ENCODE measurements at regions not wholly inside any gene's neighbourhood (a gene's known extent, or its start where the extent isn't known, plus 50 kb on each side); places are given as distances from the start of the nearest gene placed in this dataset.

GRCh38 chr1:198880818-198881597 is 242.2 kb downstream of the PTPRC start:
- peaks cover 3% of the 10 kb centered on the region for H3K4me1 ChIP-seq (ENCODE audit: control insufficient read depth, insufficient read depth, low read depth, low read length)
- no peak overlapping the region for H4K8ac ChIP-seq (ENCODE audit: low read length)
- H2BK15ac ChIP-seq (ENCODE audit: low read depth, poor library complexity, severe bottlenecking) = no peak overlapping the region
- H3K4me2 ChIP-seq (ENCODE audit: low read length, poor library complexity, severe bottlenecking) = no peak overlapping the region
- no peak overlapping the region for H3K23ac ChIP-seq (ENCODE audit: low read length in 2 of 2)
- H4K91ac ChIP-seq (ENCODE audit: low read length) = no peak overlapping the region
- H3K27me3 ChIP-seq (ENCODE audit: control insufficient read depth in 1 of 2, insufficient read depth in 1 of 2, low read length in 2 of 2) = no peaks in the 10 kb centered on the region
- no peak overlapping the region for H3K4ac ChIP-seq (ENCODE audit: low read depth in 1 of 2, low read length in 2 of 2)
- no peak overlapping the region for H2AFZ ChIP-seq (ENCODE audit: low read depth, low read length)
- H3K18ac ChIP-seq (ENCODE audit: low read depth in 1 of 2, low read length in 2 of 2) = peak overlapping the region in 1 of 2 experiments; percentile 70
- WGBS = no CpG with 5 or more reads among the region's 4 CpGs
- H2BK120ac ChIP-seq (ENCODE audit: low read depth, low read length) = peak overlapping the region; percentile 2
- peak; percentile 97 for DNase-seq
- no peak overlapping the region for H2AK5ac ChIP-seq (ENCODE audit: low read length, severe bottlenecking)
- peak overlapping the region; percentile 46 for H3K9ac ChIP-seq (ENCODE audit: low read length)
- H3K4me3 ChIP-seq (ENCODE audit: insufficient read depth in 1 of 2, low read depth in 1 of 2, low read length in 2 of 2) = no peak overlapping the region
- H3K9me3 ChIP-seq (ENCODE audit: control insufficient read depth, low read length) = no peaks in the 10 kb centered on the region
- peaks cover 6% of the 10 kb centered on the region for H3K79me1 ChIP-seq (replicated peaks; ENCODE audit: low read length, poor library complexity, severe bottlenecking)
- no peak overlapping the region for H2BK5ac ChIP-seq (ENCODE audit: low read depth, low read length, poor library complexity, severe bottlenecking)
- peaks cover 0 to 12% of the 10 kb centered on the region in 2 experiments for H3K36me3 ChIP-seq (ENCODE audit: control insufficient read depth in 1 of 2, insufficient read depth in 2 of 2, low read depth in 1 of 2, low read length in 2 of 2)
- no peak overlapping the region for H3K14ac ChIP-seq (ENCODE audit: low read length in 2 of 2)
- H3K27ac ChIP-seq (ENCODE audit: low read length, poor library complexity, severe bottlenecking) = peak overlapping the region; percentile 73
- H2BK12ac ChIP-seq (ENCODE audit: low read length in 2 of 2) = no peak overlapping the region

GRCh38 chr1:198883184-198883583 is 244.3 kb downstream of the PTPRC start:
- Histone ChIP-seq H3K18ac (ENCODE audit: low read depth in 1 of 2, low read length in 2 of 2) (no peak overlapping the region), H4K91ac (ENCODE audit: low read length) (no peak overlapping the region), H2AFZ (ENCODE audit: low read depth, low read length) (no peak overlapping the region), H2BK5ac (ENCODE audit: low read depth, low read length, poor library complexity, severe bottlenecking) (no peak overlapping the region), H3K4me3 (ENCODE audit: insufficient read depth in 1 of 2, low read depth in 1 of 2, low read length in 2 of 2) (no peak overlapping the region), H3K4me1 (ENCODE audit: control insufficient read depth, insufficient read depth, low read depth, low read length) (peaks cover 3% of the 10 kb centered on the region), H4K8ac (ENCODE audit: low read length) (no peak overlapping the region), H3K9ac (ENCODE audit: low read length) (no peak overlapping the region), H3K14ac (ENCODE audit: low read length in 2 of 2) (no peak overlapping the region), H3K23ac (ENCODE audit: low read length in 2 of 2) (no peak overlapping the region), H3K79me1 (replicated peaks; ENCODE audit: low read length, poor library complexity, severe bottlenecking) (peaks cover 1% of the 10 kb centered on the region), H3K36me3 (ENCODE audit: control insufficient read depth in 1 of 2, insufficient read depth in 2 of 2, low read depth in 1 of 2, low read length in 2 of 2) (peaks cover 0 to 4% of the 10 kb centered on the region in 2 experiments), H3K27me3 (ENCODE audit: control insufficient read depth in 1 of 2, insufficient read depth in 1 of 2, low read length in 2 of 2) (no peaks in the 10 kb centered on the region), H3K4ac (ENCODE audit: low read depth in 1 of 2, low read length in 2 of 2) (no peak overlapping the region), H2BK15ac (ENCODE audit: low read depth, poor library complexity, severe bottlenecking) (no peak overlapping the region), H3K4me2 (ENCODE audit: low read length, poor library complexity, severe bottlenecking) (no peak overlapping the region), H3K27ac (ENCODE audit: low read length, poor library complexity, severe bottlenecking) (no peak overlapping the region), H2BK120ac (ENCODE audit: low read depth, low read length) (no peak overlapping the region), H2BK12ac (ENCODE audit: low read length in 2 of 2) (no peak overlapping the region), H2AK5ac (ENCODE audit: low read length, severe bottlenecking) (no peak overlapping the region), H3K9me3 (ENCODE audit: control insufficient read depth, low read length) (no peaks in the 10 kb centered on the region)
- DNase-seq = no peak

- Histone ChIP-seq H4K91ac (ENCODE audit: low read length) (no peak overlapping the region), H2AFZ (ENCODE audit: low read depth, low read length) (no peak overlapping the region), H3K23ac (ENCODE audit: low read length in 2 of 2) (no peak overlapping the region), H3K4ac (ENCODE audit: low read depth in 1 of 2, low read length in 2 of 2) (no peak overlapping the region), H2BK5ac (ENCODE audit: low read depth, low read length, poor library complexity, severe bottlenecking) (no peak overlapping the region), H3K27ac (ENCODE audit: low read length, poor library complexity, severe bottlenecking) (no peak overlapping the region), H3K4me1 (ENCODE audit: control insufficient read depth, insufficient read depth, low read depth, low read length) (peaks cover 1% of the 10 kb centered on the region), H3K27me3 (ENCODE audit: control insufficient read depth in 1 of 2, insufficient read depth in 1 of 2, low read length in 2 of 2) (no peaks in the 10 kb centered on the region), H3K4me2 (ENCODE audit: low read length, poor library complexity, severe bottlenecking) (no peak overlapping the region), H2BK120ac (ENCODE audit: low read depth, low read length) (no peak overlapping the region), H3K14ac (ENCODE audit: low read length in 2 of 2) (no peak overlapping the region), H3K79me1 (replicated peaks; ENCODE audit: low read length, poor library complexity, severe bottlenecking) (peaks cover 1% of the 10 kb centered on the region), H2AK5ac (ENCODE audit: low read length, severe bottlenecking) (no peak overlapping the region), H2BK12ac (ENCODE audit: low read length in 2 of 2) (no peak overlapping the region), H4K8ac (ENCODE audit: low read length) (no peak overlapping the region), H3K4me3 (ENCODE audit: insufficient read depth in 1 of 2, low read depth in 1 of 2, low read length in 2 of 2) (no peak overlapping the region), H3K9ac (ENCODE audit: low read length) (no peak overlapping the region), H3K9me3 (ENCODE audit: control insufficient read depth, low read length) (no peaks in the 10 kb centered on the region), H3K36me3 (ENCODE audit: control insufficient read depth in 1 of 2, insufficient read depth in 2 of 2, low read depth in 1 of 2, low read length in 2 of 2) (peaks cover 0 to 4% of the 10 kb centered on the region in 2 experiments), H2BK15ac (ENCODE audit: low read depth, poor library complexity, severe bottlenecking) (no peak overlapping the region), H3K18ac (ENCODE audit: low read depth in 1 of 2, low read length in 2 of 2) (no peak overlapping the region)
- no CpG with 5 or more reads among the region's 4 CpGs for WGBS
- no peak for DNase-seq
Measured at GRCh38 chr1:198887866-198888265, 249.0 kb downstream of the PTPRC start.

GRCh38 chr1:198888379-198888943 is 249.6 kb downstream of the PTPRC start:
- Histone ChIP-seq H2AFZ (ENCODE audit: low read depth, low read length) (no peak overlapping the region), H3K18ac (ENCODE audit: low read depth in 1 of 2, low read length in 2 of 2) (no peak overlapping the region), H2BK12ac (ENCODE audit: low read length in 2 of 2) (no peak overlapping the region)

More at GRCh38 chr1:198888379-198888943, 249.6 kb downstream of the PTPRC start:
- Histone ChIP-seq H4K8ac (ENCODE audit: low read length) (no peak overlapping the region), H3K23ac (ENCODE audit: low read length in 2 of 2) (no peak overlapping the region), H3K27ac (ENCODE audit: low read length, poor library complexity, severe bottlenecking) (no peak overlapping the region), H4K91ac (ENCODE audit: low read length) (no peak overlapping the region), H3K9ac (ENCODE audit: low read length) (no peak overlapping the region), H3K4me2 (ENCODE audit: low read length, poor library complexity, severe bottlenecking) (no peak overlapping the region), H3K14ac (ENCODE audit: low read length in 2 of 2) (no peak overlapping the region), H3K79me1 (replicated peaks; ENCODE audit: low read length, poor library complexity, severe bottlenecking) (peaks cover 1% of the 10 kb centered on the region), H3K36me3 (ENCODE audit: control insufficient read depth in 1 of 2, insufficient read depth in 2 of 2, low read depth in 1 of 2, low read length in 2 of 2) (peaks cover 0 to 4% of the 10 kb centered on the region in 2 experiments), H3K4me3 (ENCODE audit: insufficient read depth in 1 of 2, low read depth in 1 of 2, low read length in 2 of 2) (no peak overlapping the region), H3K9me3 (ENCODE audit: control insufficient read depth, low read length) (no peaks in the 10 kb centered on the region), H2BK15ac (ENCODE audit: low read depth, poor library complexity, severe bottlenecking) (no peak overlapping the region), H2AK5ac (ENCODE audit: low read length, severe bottlenecking) (no peak overlapping the region), H3K4ac (ENCODE audit: low read depth in 1 of 2, low read length in 2 of 2) (no peak overlapping the region), H3K4me1 (ENCODE audit: control insufficient read depth, insufficient read depth, low read depth, low read length) (peaks cover 1% of the 10 kb centered on the region), H2BK5ac (ENCODE audit: low read depth, low read length, poor library complexity, severe bottlenecking) (no peak overlapping the region), H2BK120ac (ENCODE audit: low read depth, low read length) (no peak overlapping the region), H3K27me3 (ENCODE audit: control insufficient read depth in 1 of 2, insufficient read depth in 1 of 2, low read length in 2 of 2) (no peaks in the 10 kb centered on the region)
- WGBS = 86% methylated on average over 3 of the region's 3 CpGs
- no peak for DNase-seq

All from mesenchymal stem cell (in vitro differentiated cells and primary cell).